HCT116 (cell line): ENCODE measurements at regions not wholly inside any gene's neighbourhood (a gene's known extent, or its start where the extent isn't known, plus 50 kb on each side); places are given as distances from the start of the nearest gene placed in this dataset.

ENCODE experiments used
- ATAC-seq: fragments of 200-7000 bp; cut with Tn5 transposase; 2 replicates; pipeline ENCODE4 v1.9.1; 2020; ENCODE audit warnings: mild to moderate bottlenecking, moderate library complexity
- BruUV-seq: library from RNA; stranded (reverse); fragments of 400-500 nt; replicated peaks from 2 replicates; lab custom pipeline; 2021; lab: Mats Ljungman, UMichigan
- CTCF ChIA-PET: fragments of 300-600 bp; sonication (Branson Sonifier 250); formaldehyde crosslinking; loops from one replicate; lab custom pipeline; 2021; ENCODE audit warnings: antibody characterized with exemption; lab: Charles Lee
- POLR2A ChIA-PET: fragments of 300-600, 350-600 bp; sonication (Branson Sonifier 250); formaldehyde crosslinking; loops from one replicate; lab custom pipeline; 2021; ENCODE audit warnings: antibody characterized with exemption; lab: Charles Lee
- RAD21 ChIA-PET, 2 experiments: fragments of 300-600 bp; sonication (Branson Sonifier 250); formaldehyde crosslinking; loops; one replicate each; lab custom pipeline; 2023; ENCODE audit warnings: low total read pairs in 2 of 2; ENCODE audit not compliant: uncharacterized antibody in 2 of 2, unreplicated experiment in 2 of 2, low non-redundant PET in 1 of 2; lab: Charles Lee
- DNase-seq: peaks from one replicate; pipeline ENCODE4 v3.0.0-alpha.2; 2010; ENCODE audit warnings: low read depth, low spot score
- H2AFZ ChIP-seq: fragments of 200-600 bp; shearing (Covaris generic), sonication (generic); 2 replicates; pipeline ENCODE4 v1.6.1; 2017; ENCODE audit warnings: low read depth, mixed run types, mixed read lengths, antibody characterized with exemption, low read length; ENCODE audit not compliant: poor library complexity, severe bottlenecking
- H3K27ac ChIP-seq: 2 replicates; pipeline ENCODE4 v1.5.1; 2012; ENCODE audit warnings: low read depth, low read length
- H3K27me3 ChIP-seq: fragments of 200-600 bp; sonication (generic); 2 replicates; pipeline ENCODE4 v1.6.1; 2016; ENCODE audit warnings: mixed run types, low read length, mixed read lengths; ENCODE audit not compliant: insufficient read depth
- H3K36me3 ChIP-seq, 2 experiments: fragments of 200-500 bp in 1 of 2; fragments of 200-600 bp in 1 of 2; sonication (Bioruptor generic) in 1 of 2; sonication (generic) in 1 of 2; 2 replicates each; pipeline versions ENCODE4 v1.5.1 to v1.6.1; 2014 to 2016; ENCODE audit warnings: low read length in 2 of 2, inconsistent platforms in 1 of 2, mixed read lengths in 1 of 2, mixed run types in 1 of 2; ENCODE audit not compliant: insufficient read depth in 2 of 2, control insufficient read depth in 1 of 2
- H3K4me1 ChIP-seq, 2 experiments: fragments of 200-600 bp in 1 of 2; sonication (generic) in 1 of 2; 2 replicates each; pipeline versions ENCODE4 v1.5.1 to v1.6.1; 2012 to 2017; ENCODE audit warnings: low read length in 2 of 2, inconsistent platforms in 1 of 2, mild to moderate bottlenecking in 1 of 2, mixed read lengths in 1 of 2, mixed run types in 1 of 2, moderate library complexity in 1 of 2; ENCODE audit not compliant: insufficient read depth in 2 of 2, control insufficient read depth in 1 of 2
- H3K4me2 ChIP-seq: fragments of 200-600 bp; sonication (generic); 2 replicates; pipeline ENCODE4 v1.6.1; 2017; ENCODE audit warnings: mixed run types, low read length, mixed read lengths
- H3K4me3 ChIP-seq, 2 experiments: fragments of 200-600 bp in 1 of 2; sonication (generic) in 1 of 2; replicated peaks in 1 of 2; 2 replicates each; pipeline ENCODE4 v1.5.1; 2011 to 2016; ENCODE audit warnings: low read length in 2 of 2, control low read depth in 1 of 2, low read depth in 1 of 2, mild to moderate bottlenecking in 1 of 2, mixed read lengths in 1 of 2, mixed run types in 1 of 2
- H3K79me2 ChIP-seq: fragments of 200-600 bp; sonication (generic); 2 replicates; pipeline ENCODE4 v1.6.1; 2017; ENCODE audit warnings: mild to moderate bottlenecking, mixed run types, low read length, moderate library complexity, mixed read lengths; ENCODE audit not compliant: insufficient read depth
- H3K9ac ChIP-seq: fragments of 200-600 bp; sonication (generic); 2 replicates; pipeline ENCODE4 v1.6.1; 2016; ENCODE audit warnings: low read length, mixed read lengths
- H3K9me2 ChIP-seq: fragments of 200-600 bp; sonication (generic), shearing (Covaris generic); 2 replicates; pipeline ENCODE4 v1.6.1; 2017; ENCODE audit warnings: mixed run types, mild to moderate bottlenecking, moderate library complexity; ENCODE audit not compliant: insufficient read depth
- H3K9me3 ChIP-seq, 2 experiments: fragments of 200-500 bp in 1 of 2; fragments of 200-600 bp in 1 of 2; sonication (Bioruptor generic) in 1 of 2; sonication (generic) in 1 of 2; 2 replicates each; pipeline ENCODE4 v1.6.1; 2014 to 2017; ENCODE audit warnings: low read length in 2 of 2, mixed read lengths in 2 of 2, inconsistent platforms in 1 of 2, low read depth in 1 of 2, mild to moderate bottlenecking in 1 of 2, mixed run types in 1 of 2, moderate library complexity in 1 of 2; ENCODE audit not compliant: control insufficient read depth in 1 of 2, insufficient read depth in 1 of 2
- H4K20me1 ChIP-seq: fragments of 200-600 bp; sonication (generic), shearing (Covaris generic); 2 replicates; pipeline ENCODE4 v1.6.1; 2017; ENCODE audit warnings: mixed run types, mild to moderate bottlenecking, moderate library complexity; ENCODE audit not compliant: insufficient read depth
- CEBPB ChIP-seq: IDR thresholded peaks from 2 replicates; pipeline ENCODE4 v1.6.1; 2012; ENCODE audit warnings: low read depth
- EGR1 ChIP-seq: IDR thresholded peaks from 2 replicates; pipeline ENCODE4 v1.6.1; 2012; ENCODE audit warnings: low read depth
- JUND ChIP-seq: IDR thresholded peaks from 2 replicates; pipeline ENCODE4 v1.6.1; 2012
- REST ChIP-seq: IDR thresholded peaks from 2 replicates; pipeline ENCODE4 v1.6.1; 2012; ENCODE audit warnings: low read depth
- TCF7L2 ChIP-seq: IDR thresholded peaks from 2 replicates; pipeline ENCODE4 v1.7.0; 2011; ENCODE audit warnings: borderline replicate concordance, inconsistent platforms; ENCODE audit not compliant: insufficient read depth, insufficient read length; ENCODE audit errors: extremely low read depth
- intact Hi-C: fragments of 100-400 bp; cut with micrococcal nuclease; formaldehyde crosslinking; loops from 2 replicates; pipeline ENCODE4 v1.10.0; 2022
- TF ChIP-seq, protein P1 (sequence below): IDR thresholded peaks from 2 replicates; pipeline ENCODE4 v1.6.1; 2012

DNA sequence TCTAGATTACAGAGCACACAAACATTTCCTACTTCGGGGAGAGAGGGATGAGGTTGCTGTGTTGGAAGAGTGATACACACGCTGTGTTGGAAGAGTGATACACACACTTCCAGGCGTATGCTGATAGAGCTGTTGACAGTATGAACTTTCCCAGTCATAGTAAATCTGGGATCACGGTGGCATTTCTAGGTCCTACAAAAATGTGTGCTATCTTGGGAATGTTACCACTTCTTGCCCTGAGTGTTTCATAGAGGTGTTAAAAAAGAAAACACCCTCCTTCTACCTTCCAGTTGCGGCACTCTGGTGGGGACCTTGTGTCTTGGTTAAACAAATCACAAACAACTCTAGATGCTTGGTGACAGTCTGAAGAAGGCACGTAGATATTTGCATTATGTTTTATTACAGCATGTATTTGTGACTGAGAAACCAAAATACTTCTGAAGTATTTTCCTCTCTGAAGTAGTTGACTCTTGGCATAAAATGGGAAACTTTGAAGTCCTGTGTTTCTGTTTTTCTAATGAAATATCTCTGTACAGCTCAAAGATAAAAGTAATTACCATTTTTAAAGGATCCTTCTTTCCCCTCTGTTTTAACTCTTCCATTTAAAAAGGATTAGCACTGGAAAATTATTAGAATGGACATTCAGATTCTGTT, 52.5 kb downstream of the ARHGAP35 start:
- ChIA-PET RAD21 (no interaction called here), POLR2A (interaction anchor here (1.3 kb wide), 1 partner anchor 9 kb away, joined by 3 read pairs; no protein-coding TSS in a partner anchor)
- peak overlapping the region; percentile 40; the same call in 1 of the 2 replicates for H3K27ac ChIP-seq
- no peaks in the 10 kb centered on the region for H3K9me3 ChIP-seq
- intact Hi-C loops: no loop called here
- peak overlapping the region; percentile 63 for H3K4me2 ChIP-seq
- DNase-seq: no peak
- no peaks in the 10 kb centered on the region for H3K27me3 ChIP-seq
- no peak overlapping the region for H2AFZ ChIP-seq
- H3K9me2 ChIP-seq: no peaks in the 10 kb centered on the region
- ATAC-seq: no peak
- H3K4me1 ChIP-seq: peaks cover 60 to 66% of the 10 kb centered on the region in 2 experiments
- no peaks in the 10 kb centered on the region for H3K36me3 ChIP-seq
- peak overlapping the region in 1 of 2 experiments; percentile 7; a peak in 2 of 4 replicates for H3K4me3 ChIP-seq
- no peaks in the 10 kb centered on the region for H4K20me1 ChIP-seq
- peaks cover 87% of the 10 kb centered on the region for H3K79me2 ChIP-seq
- TF ChIP-seq, protein P1, sequence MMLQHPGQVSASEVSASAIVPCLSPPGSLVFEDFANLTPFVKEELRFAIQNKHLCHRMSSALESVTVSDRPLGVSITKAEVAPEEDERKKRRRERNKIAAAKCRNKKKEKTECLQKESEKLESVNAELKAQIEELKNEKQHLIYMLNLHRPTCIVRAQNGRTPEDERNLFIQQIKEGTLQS: no peak
- TF ChIP-seq JUND: no peak
- TF ChIP-seq, all 23 proteins: peak for 0
- CTCF ChIA-PET: interaction anchor here (1.5 kb wide), 1 partner anchor 11 kb away, joined by 4 read pairs; no protein-coding TSS in a partner anchor
- BruUV-seq: no TSS peak
- H3K9ac ChIP-seq: peak overlapping the region; percentile 32

DNA sequence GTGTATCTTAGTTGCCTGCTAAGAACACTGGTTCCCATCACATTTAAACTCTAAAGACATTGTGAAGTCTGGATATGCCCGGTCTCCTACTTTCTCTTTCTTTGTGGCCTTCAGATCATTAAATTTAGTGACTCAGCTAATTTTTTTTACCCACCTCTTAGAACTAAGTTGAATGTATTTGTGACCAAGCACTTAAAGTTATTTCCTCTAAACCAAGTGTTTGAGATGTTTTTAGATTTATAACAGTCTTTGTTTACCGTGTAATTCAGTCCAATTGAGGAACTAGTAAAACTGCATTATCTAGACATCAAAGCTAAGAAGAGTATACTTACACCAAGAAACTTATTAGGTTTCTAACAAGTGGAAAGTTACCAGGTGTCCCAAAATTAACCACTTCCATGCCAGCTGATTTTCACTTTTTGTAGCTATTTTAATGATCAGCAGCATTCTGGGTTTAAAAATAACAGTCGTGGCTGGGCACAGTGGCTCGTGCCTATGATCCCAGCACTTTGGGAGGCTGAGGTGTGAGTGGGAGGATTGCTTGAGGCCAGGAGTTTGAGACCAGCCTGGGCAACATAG, 53.1 kb downstream of the ARHGAP35 start:
- no TSS peak for BruUV-seq
- no peaks in the 10 kb centered on the region for H4K20me1 ChIP-seq
- H3K9me3 ChIP-seq: no peaks in the 10 kb centered on the region
- no peaks in the 10 kb centered on the region for H3K9me2 ChIP-seq
- intact Hi-C loops: no loop called here
- H3K4me1 ChIP-seq: peaks cover 60 to 69% of the 10 kb centered on the region in 2 experiments
- ChIA-PET CTCF (interaction anchor here (1.5 kb wide), 1 partner anchor 11 kb away, joined by 4 read pairs; no protein-coding TSS in a partner anchor), POLR2A (interaction anchor here (1.3 kb wide), 1 partner anchor 10 kb away, joined by 3 read pairs; no protein-coding TSS in a partner anchor), RAD21 (no interaction called here)
- peak overlapping the region; percentile 40; the same call in 1 of the 2 replicates for H3K27ac ChIP-seq
- H3K36me3 ChIP-seq: peaks cover 2 to 5% of the 10 kb centered on the region in 2 experiments; a peak in 1 of 4 replicates
- peaks cover 87% of the 10 kb centered on the region for H3K79me2 ChIP-seq
- H3K4me2 ChIP-seq: peak overlapping the region; percentile 63
- no peak for DNase-seq
- H2AFZ ChIP-seq: no peak overlapping the region
- no peaks in the 10 kb centered on the region for H3K27me3 ChIP-seq
- TF ChIP-seq REST (no peak), TCF7L2 (no peak), EGR1 (no peak), CEBPB (no peak)
- H3K4me3 ChIP-seq: peak overlapping the region in 1 of 2 experiments; percentile 7; a peak in 2 of 4 replicates
- ATAC-seq: no peak
- H3K9ac ChIP-seq: peak overlapping the region; percentile 32
